ENCODE measurements at regions not wholly inside any gene's neighbourhood (a gene's known extent, or its start where the extent isn't known, plus 50 kb on each side); places are given as distances from the start of the nearest gene placed in this dataset.

DNA sequence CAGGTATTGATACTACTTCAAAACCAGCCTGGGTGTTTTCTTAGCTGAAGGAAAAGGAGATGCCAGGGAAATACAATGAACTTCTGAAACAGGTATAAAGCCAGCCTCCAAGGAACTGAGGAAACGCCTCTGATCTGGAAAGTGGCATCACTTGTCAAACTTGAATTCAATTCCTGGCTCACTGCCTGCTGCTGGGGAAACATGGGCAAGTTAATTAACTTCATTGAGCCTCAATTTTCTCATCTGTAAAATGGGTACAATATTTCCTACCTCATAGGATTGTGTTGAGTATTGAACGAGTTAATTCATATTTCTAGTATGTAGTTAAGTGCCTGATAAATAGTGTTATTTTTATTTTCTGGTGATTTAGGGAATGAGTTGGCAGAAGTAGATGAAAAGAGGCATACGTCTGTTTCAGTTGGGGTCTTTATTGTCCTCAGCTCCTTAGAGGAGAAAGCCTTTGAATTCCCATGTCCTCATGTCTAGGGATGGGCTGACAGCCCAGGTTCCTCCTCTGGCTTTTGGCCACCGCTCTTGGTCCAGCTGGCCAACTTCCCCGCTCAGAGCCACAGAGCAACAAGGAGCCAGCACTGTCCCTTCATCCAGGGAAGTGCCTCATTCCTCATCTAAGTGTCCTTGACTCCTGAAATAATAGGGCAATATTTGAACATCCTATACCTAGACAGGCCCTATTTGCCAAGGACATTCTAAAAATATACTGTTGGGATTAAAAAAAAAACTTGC is 210.5 kb upstream of the GATA6 start:
- WGBS, 5 donors, result 68 to 79% (median 73%) methylated on average over 5 of the region's 5 CpGs
- TF ChIP-seq POLR2AphosphoS5 (IDR thresholded peaks at IDR 0.05) (peak in 1 of 3 donors; percentile 24), POLR2A (IDR thresholded peaks at IDR 0.05) (no peak), CTCF (IDR thresholded peaks at IDR 0.05 in 8 of 11, conservative IDR thresholded peaks at IDR 0.05 in 3 of 11) (no peak)
- H3K27me3 ChIP-seq (replicated peaks in 1 of 7), result no peaks in the 10 kb centered on the region
- no peak overlapping the region for H3K27ac ChIP-seq
- H3K4me1 ChIP-seq, result peaks cover 0 to 7% (median 0%) of the 10 kb centered on the region in 6 donors
- H3K36me3 ChIP-seq, result no peaks in the 10 kb centered on the region
- intact Hi-C loops (cut with DNase I; ENCODE audit: low total_unique reads), result loop anchor here (5.0 kb wide), 2 partner anchors 472 to 762 kb away; no protein-coding TSS in a partner anchor
- H3K9me3 ChIP-seq, result no peaks in the 10 kb centered on the region
- no peak overlapping the region for H3K4me3 ChIP-seq
- no peak for DNase-seq

- intact Hi-C loops (cut with DNase I; ENCODE audit: low total_unique reads), result no loop called here
- no peaks in the 10 kb centered on the region for H3K36me3 ChIP-seq
- no peak overlapping the region for H3K4me3 ChIP-seq
- H3K4me1 ChIP-seq, result peaks cover 0 to 7% (median 0%) of the 10 kb centered on the region in 6 donors
- H3K27ac ChIP-seq, result no peak overlapping the region
- no peaks in the 10 kb centered on the region for H3K9me3 ChIP-seq
- 57 to 70% (median 64%) methylated on average over 8 of the region's 8 CpGs for WGBS, 5 donors
- TF ChIP-seq POLR2A (IDR thresholded peaks at IDR 0.05), result no peak
- no peak for TF ChIP-seq POLR2AphosphoS5 (IDR thresholded peaks at IDR 0.05)
- TF ChIP-seq CTCF (IDR thresholded peaks at IDR 0.05 in 8 of 11, conservative IDR thresholded peaks at IDR 0.05 in 3 of 11), result no peak
- no peaks in the 10 kb centered on the region for H3K27me3 ChIP-seq (replicated peaks in 1 of 7)
- no peak for DNase-seq
These were observed 209.2 kb upstream of the GATA6 start for GRCh38 chr18:21960189-21960588.

GRCh38 chr18:21963336-21963735 is 206.1 kb upstream of the GATA6 start:
- 78 to 95% (median 94%) methylated on average over 5 of the region's 5 CpGs for WGBS, 5 donors
- intact Hi-C loops (cut with DNase I; ENCODE audit: low total_unique reads), result no loop called here
- no peaks in the 10 kb centered on the region for H3K36me3 ChIP-seq
- no peaks in the 10 kb centered on the region for H3K27me3 ChIP-seq (replicated peaks in 1 of 7)
- no peak for DNase-seq
- peaks cover 0 to 7% (median 0%) of the 10 kb centered on the region in 6 donors for H3K4me1 ChIP-seq
- no peak overlapping the region for H3K27ac ChIP-seq
- no peaks in the 10 kb centered on the region for H3K9me3 ChIP-seq
- TF ChIP-seq POLR2AphosphoS5 (IDR thresholded peaks at IDR 0.05) (no peak), CTCF (IDR thresholded peaks at IDR 0.05 in 8 of 11, conservative IDR thresholded peaks at IDR 0.05 in 3 of 11) (no peak), POLR2A (IDR thresholded peaks at IDR 0.05) (no peak)
- H3K4me3 ChIP-seq, result no peak overlapping the region

DNA sequence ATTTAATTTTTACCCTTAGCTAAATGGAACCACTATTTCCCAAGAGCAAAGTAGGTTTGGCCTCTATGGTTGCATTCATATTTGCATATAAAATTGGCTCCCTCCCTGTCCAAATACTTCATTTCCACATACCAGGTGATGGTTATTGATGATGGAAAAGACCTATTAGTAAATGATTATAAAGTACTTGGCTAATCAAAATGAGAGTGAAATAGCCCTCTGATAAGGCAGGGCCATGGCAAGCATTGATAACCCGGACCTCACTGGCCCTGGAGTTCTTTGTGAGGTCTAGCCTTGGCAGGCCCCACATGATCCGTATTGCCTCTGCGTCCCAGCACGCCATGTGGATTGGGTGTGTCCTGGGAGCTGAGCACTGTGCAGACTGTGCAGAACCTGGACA is 201.1 kb upstream of the GATA6 start:
- Histone ChIP-seq H3K27ac (no peak overlapping the region), H3K4me3 (no peak overlapping the region), H3K36me3 (no peaks in the 10 kb centered on the region), H3K27me3 (replicated peaks in 1 of 7) (no peaks in the 10 kb centered on the region), H3K4me1 (no peaks in the 10 kb centered on the region), H3K9me3 (no peaks in the 10 kb centered on the region)
- no peak for DNase-seq
- intact Hi-C loops (cut with DNase I; ENCODE audit: low total_unique reads), result no loop called here
- 88 to 96% (median 89%) methylated on average over 1 to 4 of the region's 4 CpGs for WGBS, 5 donors
- TF ChIP-seq CTCF (IDR thresholded peaks at IDR 0.05 in 8 of 11, conservative IDR thresholded peaks at IDR 0.05 in 3 of 11) (no peak), POLR2AphosphoS5 (IDR thresholded peaks at IDR 0.05) (no peak), POLR2A (IDR thresholded peaks at IDR 0.05) (no peak)
